Neural cell (in vitro differentiated cells): ENCODE measurements at regions not wholly inside any gene's neighbourhood (a gene's known extent, or its start where the extent isn't known, plus 50 kb on each side); places are given as distances from the start of the nearest gene placed in this dataset.

Experiments used
- EP300 ChIP-seq: fragments of 450-650 bp; conservative IDR thresholded peaks from 2 replicates; pipeline ENCODE4 v1.6.1; 2014; ENCODE audit warnings: antibody characterized with exemption, mild to moderate bottlenecking, moderate library complexity; ENCODE audit not compliant: poor library complexity, severe bottlenecking
- EZH2 ChIP-seq: fragments of 200-600, 300-800 bp; shearing (Covaris generic), sonication (generic); IDR thresholded peaks from 2 replicates; pipeline ENCODE4 v1.6.1; 2014; ENCODE audit warnings: antibody characterized with exemption, low read length, borderline replicate concordance, mild to moderate bottlenecking; ENCODE audit not compliant: insufficient read depth, poor library complexity, severe bottlenecking
- TAF1 ChIP-seq: IDR thresholded peaks from 2 replicates; pipeline ENCODE4 v1.6.1; 2012; ENCODE audit warnings: low read depth
- TF ChIP-seq, protein P1 (sequence below): fragments of 450-650 bp; IDR thresholded peaks from 2 replicates; pipeline ENCODE4 v1.5.1; 2014; ENCODE audit warnings: antibody characterized with exemption, mild to moderate bottlenecking, moderate library complexity; ENCODE audit not compliant: poor library complexity, severe bottlenecking

DNA sequence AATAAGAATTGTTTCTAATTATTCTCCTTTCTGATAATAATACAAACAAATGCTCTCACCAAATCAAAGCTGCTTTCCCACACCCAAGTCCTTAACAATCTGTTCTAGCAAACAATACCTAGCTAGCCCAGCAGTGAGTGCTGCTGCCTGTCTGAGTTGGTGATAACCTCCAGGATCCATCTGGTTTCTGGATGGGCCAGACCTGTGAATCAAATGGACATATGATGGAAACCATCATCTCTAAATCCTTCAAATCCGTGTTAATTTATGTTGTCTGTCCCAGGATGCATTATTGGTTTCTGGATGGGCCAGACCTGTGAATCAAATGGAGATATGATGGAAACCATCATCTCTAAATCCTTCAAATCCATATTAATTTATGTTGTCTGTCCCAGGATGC is 1230.0 kb downstream of the AMY1C start:
- TF ChIP-seq, protein P1, sequence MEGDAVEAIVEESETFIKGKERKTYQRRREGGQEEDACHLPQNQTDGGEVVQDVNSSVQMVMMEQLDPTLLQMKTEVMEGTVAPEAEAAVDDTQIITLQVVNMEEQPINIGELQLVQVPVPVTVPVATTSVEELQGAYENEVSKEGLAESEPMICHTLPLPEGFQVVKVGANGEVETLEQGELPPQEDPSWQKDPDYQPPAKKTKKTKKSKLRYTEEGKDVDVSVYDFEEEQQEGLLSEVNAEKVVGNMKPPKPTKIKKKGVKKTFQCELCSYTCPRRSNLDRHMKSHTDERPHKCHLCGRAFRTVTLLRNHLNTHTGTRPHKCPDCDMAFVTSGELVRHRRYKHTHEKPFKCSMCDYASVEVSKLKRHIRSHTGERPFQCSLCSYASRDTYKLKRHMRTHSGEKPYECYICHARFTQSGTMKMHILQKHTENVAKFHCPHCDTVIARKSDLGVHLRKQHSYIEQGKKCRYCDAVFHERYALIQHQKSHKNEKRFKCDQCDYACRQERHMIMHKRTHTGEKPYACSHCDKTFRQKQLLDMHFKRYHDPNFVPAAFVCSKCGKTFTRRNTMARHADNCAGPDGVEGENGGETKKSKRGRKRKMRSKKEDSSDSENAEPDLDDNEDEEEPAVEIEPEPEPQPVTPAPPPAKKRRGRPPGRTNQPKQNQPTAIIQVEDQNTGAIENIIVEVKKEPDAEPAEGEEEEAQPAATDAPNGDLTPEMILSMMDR = no peak
- TF ChIP-seq TAF1 (no peak), EZH2 (no peak), EP300 (no peak)
